ENCODE measurements at regions not wholly inside any gene's neighbourhood (a gene's known extent, or its start where the extent isn't known, plus 50 kb on each side); places are given as distances from the start of the nearest gene placed in this dataset.

DNA sequence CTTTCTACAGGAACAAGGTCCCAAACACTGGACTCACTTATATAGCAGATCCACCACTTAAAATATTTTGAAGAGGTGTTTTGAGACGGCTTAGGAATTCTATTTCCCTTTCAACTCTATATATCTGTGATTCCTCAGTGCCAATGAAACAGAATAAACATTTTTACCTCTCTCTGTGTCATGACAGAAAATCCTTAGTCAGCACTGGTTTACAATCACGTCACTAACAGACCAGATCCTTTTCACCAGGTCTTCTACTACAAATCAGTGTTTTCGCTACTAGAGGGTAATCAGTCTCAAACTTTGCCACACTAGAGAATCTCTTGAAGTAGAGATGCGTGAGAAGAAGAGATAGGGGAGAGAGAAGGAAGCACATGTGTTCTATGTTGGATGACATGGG, 325.6 kb downstream of the SS18 start:
- in situ Hi-C loops (cut with MboI): loop anchor here (25.0 kb wide), 1 partner anchor 98 kb away; no protein-coding TSS in a partner anchor

DNA sequence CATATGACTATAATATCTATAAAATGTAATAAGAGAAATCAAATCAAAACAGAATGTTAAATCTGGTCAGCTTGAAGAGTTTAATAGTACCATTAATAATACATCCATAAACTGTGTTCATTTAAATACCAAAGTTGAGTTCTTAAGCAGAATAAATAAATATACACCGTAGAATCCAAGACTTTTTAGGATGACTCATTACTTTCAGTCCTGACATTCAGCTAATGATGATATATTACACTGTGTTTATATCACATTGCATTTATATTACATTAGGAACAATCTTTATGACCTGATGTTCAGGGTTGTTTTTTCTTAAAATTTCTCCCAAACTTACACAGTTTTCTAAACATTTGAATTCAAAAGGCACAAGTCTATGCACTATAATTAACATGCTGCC, 331.3 kb downstream of the SS18 start:
- Histone ChIP-seq H4K20me1 (ENCODE audit: insufficient read depth) (no peaks in the 10 kb centered on the region), H3K9me3 (ENCODE audit: low read depth) (no peaks in the 10 kb centered on the region), H3K4me1 (ENCODE audit: insufficient read depth) (no peaks in the 10 kb centered on the region), H3K4me3 (no peak overlapping the region), H3K79me2 (ENCODE audit: insufficient read depth) (no peaks in the 10 kb centered on the region), H3K36me3 (ENCODE audit: low read depth) (no peaks in the 10 kb centered on the region), H3K27ac (no peak overlapping the region), H3F3A (ENCODE audit: insufficient read depth) (no peaks in the 10 kb centered on the region), H3K27me3 (replicated peaks; ENCODE audit: insufficient read depth) (peaks cover under 1% of the 10 kb centered on the region; the same call in 1 of the 2 replicates), H3K9ac (no peak overlapping the region), H3K4me2 (ENCODE audit: unreplicated experiment) (no peak overlapping the region), H3K9me2 (ENCODE audit: insufficient read depth) (no peaks in the 10 kb centered on the region), H2AFZ (no peak overlapping the region)
- DNase-seq: no peak
- WGBS, 2 experiments (ENCODE audit: low coverage in 1 of 2, low lambda C conversion rate in 2 of 2, missing lambda C conversion rate in 2 of 2): 11 to 19% methylated on average over 1 of the region's 1 CpG
- TF ChIP-seq EZH2 (IDR thresholded peaks at IDR 0.05; ENCODE audit: insufficient read depth, poor library complexity, severe bottlenecking) (no peak), EZH2phosphoT487 (IDR thresholded peaks at IDR 0.05; ENCODE audit: insufficient read depth, low read depth) (no peak)
- in situ Hi-C loops (cut with MboI): loop anchor here (25.0 kb wide), 1 partner anchor 103 kb away; no protein-coding TSS in a partner anchor

More for the DNA sequence above, 325.6 kb downstream of the SS18 start:
- Histone ChIP-seq H3K4me2 (ENCODE audit: unreplicated experiment) (no peak overlapping the region), H3K9me3 (ENCODE audit: low read depth) (no peaks in the 10 kb centered on the region), H3K4me1 (ENCODE audit: insufficient read depth) (no peaks in the 10 kb centered on the region), H3K9me2 (ENCODE audit: insufficient read depth) (no peaks in the 10 kb centered on the region), H3K36me3 (ENCODE audit: low read depth) (no peaks in the 10 kb centered on the region), H4K20me1 (ENCODE audit: insufficient read depth) (no peaks in the 10 kb centered on the region), H3K27me3 (replicated peaks; ENCODE audit: insufficient read depth) (peaks cover 13% of the 10 kb centered on the region; the same call in 1 of the 2 replicates), H3K9ac (no peak overlapping the region), H2AFZ (no peak overlapping the region), H3K79me2 (ENCODE audit: insufficient read depth) (no peaks in the 10 kb centered on the region), H3F3A (ENCODE audit: insufficient read depth) (no peaks in the 10 kb centered on the region), H3K27ac (no peak overlapping the region), H3K4me3 (no peak overlapping the region)
- no peak for TF ChIP-seq EZH2 (IDR thresholded peaks at IDR 0.05; ENCODE audit: insufficient read depth, poor library complexity, severe bottlenecking)
- TF ChIP-seq EZH2phosphoT487 (IDR thresholded peaks at IDR 0.05; ENCODE audit: insufficient read depth, low read depth): no peak
- DNase-seq: no peak
- 56 to 60% methylated on average over 4 of the region's 4 CpGs for WGBS, 2 experiments (ENCODE audit: low coverage in 1 of 2, low lambda C conversion rate in 2 of 2, missing lambda C conversion rate in 2 of 2)

DNA sequence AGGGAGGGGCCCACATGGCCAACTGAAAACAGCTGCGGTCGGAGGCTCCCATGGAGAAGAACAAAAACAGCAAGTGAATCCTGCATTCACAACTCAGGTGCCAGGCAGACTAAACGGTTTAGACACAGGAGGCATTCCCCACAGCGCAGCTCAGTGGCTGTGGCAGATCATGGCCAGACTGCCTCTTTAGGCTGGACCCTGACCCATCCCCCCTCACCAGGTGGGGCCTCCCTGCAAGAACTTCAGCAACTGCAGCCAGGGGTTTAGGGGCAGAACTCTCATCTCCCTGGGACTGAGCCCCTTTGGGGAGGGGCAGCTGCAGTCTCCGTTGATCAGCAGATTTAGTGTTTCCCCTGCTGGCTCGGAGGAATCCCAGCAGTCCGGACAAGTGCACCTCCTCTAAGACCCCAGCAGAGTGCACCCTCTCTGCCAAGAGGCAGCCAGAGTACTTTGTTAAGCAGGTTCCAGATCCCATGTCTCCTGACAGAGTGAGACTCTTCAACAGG, 346.7 kb downstream of the SS18 start:
- Histone ChIP-seq H3K4me2 (ENCODE audit: unreplicated experiment) (no peak overlapping the region), H3K27me3 (replicated peaks; ENCODE audit: insufficient read depth) (peaks cover 8% of the 10 kb centered on the region), H3K27ac (no peak overlapping the region), H3K9ac (no peak overlapping the region), H3K4me1 (ENCODE audit: insufficient read depth) (no peaks in the 10 kb centered on the region), H3K9me3 (ENCODE audit: low read depth) (no peaks in the 10 kb centered on the region), H3K4me3 (no peak overlapping the region), H3F3A (ENCODE audit: insufficient read depth) (no peaks in the 10 kb centered on the region), H3K36me3 (ENCODE audit: low read depth) (no peaks in the 10 kb centered on the region), H2AFZ (no peak overlapping the region), H4K20me1 (ENCODE audit: insufficient read depth) (no peaks in the 10 kb centered on the region), H3K79me2 (ENCODE audit: insufficient read depth) (no peaks in the 10 kb centered on the region), H3K9me2 (ENCODE audit: insufficient read depth) (no peaks in the 10 kb centered on the region)
- TF ChIP-seq EZH2phosphoT487 (IDR thresholded peaks at IDR 0.05; ENCODE audit: insufficient read depth, low read depth) (no peak), EZH2 (IDR thresholded peaks at IDR 0.05; ENCODE audit: insufficient read depth, poor library complexity, severe bottlenecking) (no peak)
- no peak for DNase-seq
- in situ Hi-C loops (cut with MboI): no loop called here
- WGBS, 2 experiments (ENCODE audit: low coverage in 1 of 2, low lambda C conversion rate in 2 of 2, missing lambda C conversion rate in 2 of 2): 33 to 44% methylated on average over 7 of the region's 7 CpGs

DNA sequence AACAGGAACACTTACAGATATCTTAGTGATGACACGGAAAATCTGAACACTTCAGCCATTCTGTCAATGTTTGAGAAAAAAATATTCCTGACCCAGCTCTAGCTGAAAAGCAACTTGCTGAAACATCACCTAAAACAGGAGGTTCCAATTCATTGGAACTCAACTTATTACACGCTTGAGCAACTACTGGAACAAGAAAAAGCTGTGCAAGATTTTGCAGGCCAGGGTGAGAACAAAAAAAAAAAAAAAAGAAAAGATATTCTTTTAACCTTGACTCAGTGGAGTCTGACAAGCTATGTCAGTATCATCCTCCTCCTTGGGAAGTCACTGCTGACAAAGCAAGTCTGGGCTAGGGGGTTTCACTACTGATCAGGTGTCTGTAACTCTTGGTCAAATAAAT, 351.0 kb downstream of the SS18 start:
- no peak overlapping the region for H2AFZ ChIP-seq
- H3K79me2 ChIP-seq (ENCODE audit: insufficient read depth): no peaks in the 10 kb centered on the region
- H3K4me1 ChIP-seq (ENCODE audit: insufficient read depth): peaks cover 9% of the 10 kb centered on the region
- no peak overlapping the region for H3K9ac ChIP-seq
- TF ChIP-seq EZH2phosphoT487 (IDR thresholded peaks at IDR 0.05; ENCODE audit: insufficient read depth, low read depth): no peak
- no peak for TF ChIP-seq EZH2 (IDR thresholded peaks at IDR 0.05; ENCODE audit: insufficient read depth, poor library complexity, severe bottlenecking)
- in situ Hi-C loops (cut with MboI): no loop called here
- H3K4me3 ChIP-seq: no peak overlapping the region
- H4K20me1 ChIP-seq (ENCODE audit: insufficient read depth): no peaks in the 10 kb centered on the region
- H3F3A ChIP-seq (ENCODE audit: insufficient read depth): no peaks in the 10 kb centered on the region
- no peak overlapping the region for H3K27ac ChIP-seq
- H3K36me3 ChIP-seq (ENCODE audit: low read depth): no peaks in the 10 kb centered on the region
- WGBS, 2 experiments (ENCODE audit: low coverage in 1 of 2, low lambda C conversion rate in 2 of 2, missing lambda C conversion rate in 2 of 2): 96 to 97% methylated on average over 2 of the region's 2 CpGs
- no peak for DNase-seq
- H3K9me2 ChIP-seq (ENCODE audit: insufficient read depth): no peaks in the 10 kb centered on the region
- no peak overlapping the region for H3K4me2 ChIP-seq (ENCODE audit: unreplicated experiment)
- no peaks in the 10 kb centered on the region for H3K9me3 ChIP-seq (ENCODE audit: low read depth)
- peaks cover 8% of the 10 kb centered on the region; the same call in 1 of the 2 replicates for H3K27me3 ChIP-seq (replicated peaks; ENCODE audit: insufficient read depth)

Measured in GM23248 (cell line).